ENCODE measurements at regions not wholly inside any gene's neighbourhood (a gene's known extent, or its start where the extent isn't known, plus 50 kb on each side); places are given as distances from the start of the nearest gene placed in this dataset.
"Not testable (repeated sequence)": the region's sequence is repeated elsewhere in the genome, so short reads cannot be mapped to it uniquely, and the experiment has no call there.

DNA sequence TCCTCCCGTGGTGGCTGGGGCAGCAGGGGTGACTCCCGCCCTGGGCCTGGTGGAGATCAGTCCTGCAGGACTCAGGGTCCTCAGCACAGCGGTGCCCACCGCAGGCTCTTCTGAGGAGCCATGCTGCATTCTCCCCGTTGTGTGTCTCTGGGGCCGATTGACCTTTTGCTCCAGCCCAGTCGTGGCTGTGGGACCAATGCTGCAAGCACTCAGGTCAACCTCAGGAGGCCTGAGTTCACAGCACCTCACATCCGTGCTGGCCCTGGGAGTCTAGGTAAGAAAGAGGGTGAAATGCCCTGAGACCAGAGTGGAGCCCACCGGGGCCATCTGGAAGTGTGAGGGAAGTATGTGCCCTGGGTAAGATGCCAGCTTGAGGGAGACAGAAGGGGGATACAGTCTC is 316.1 kb upstream of the B3GAT1 start:
- DNase-seq (ENCODE audit: low read depth in 2 of 2): no peak

- no peak for DNase-seq (ENCODE audit: low read depth in 2 of 2)
Observed at GRCh38 chr11:134727636-134728035, 315.6 kb upstream of the B3GAT1 start.

- DNase-seq (ENCODE audit: low read depth in 2 of 2): no peak
Observed at GRCh38 chr11:134727204-134727603, 315.2 kb upstream of the B3GAT1 start.

- DNase-seq (ENCODE audit: low read depth in 2 of 2): no peak
Observed at GRCh38 chr11:134725716-134726639, 313.9 kb upstream of the B3GAT1 start.

- no peak for DNase-seq (ENCODE audit: low read depth in 2 of 2)
Observed at GRCh38 chr11:134725211-134725610, 313.2 kb upstream of the B3GAT1 start.

- DNase-seq (ENCODE audit: low read depth in 2 of 2): no peak
Observed at GRCh38 chr11:134724779-134725140, 312.7 kb upstream of the B3GAT1 start.

- no peak for DNase-seq (ENCODE audit: low read depth in 2 of 2)
Observed at GRCh38 chr11:134724106-134724778, 312.2 kb upstream of the B3GAT1 start.

DNA sequence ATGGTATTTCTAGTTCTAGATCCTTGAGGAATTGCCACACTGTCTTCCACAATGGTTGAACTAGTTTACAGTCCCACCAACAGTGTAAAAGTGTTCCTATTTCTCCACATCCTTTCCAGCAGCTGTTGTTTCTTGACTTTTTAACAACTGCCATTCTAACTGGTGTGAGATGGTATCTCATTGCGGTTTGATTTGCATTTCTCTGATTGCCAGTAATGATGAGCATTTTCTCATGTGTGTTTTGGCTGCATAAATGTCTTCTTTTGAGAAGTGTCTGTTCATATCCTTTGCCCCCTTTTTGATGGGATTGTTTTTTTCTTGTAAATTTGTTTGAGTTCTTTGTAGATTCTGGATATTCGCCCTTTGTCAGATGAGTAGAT is 308.6 kb upstream of the B3GAT1 start:
- DNase-seq (ENCODE audit: low read depth in 2 of 2): not testable (repeated sequence)

DNA sequence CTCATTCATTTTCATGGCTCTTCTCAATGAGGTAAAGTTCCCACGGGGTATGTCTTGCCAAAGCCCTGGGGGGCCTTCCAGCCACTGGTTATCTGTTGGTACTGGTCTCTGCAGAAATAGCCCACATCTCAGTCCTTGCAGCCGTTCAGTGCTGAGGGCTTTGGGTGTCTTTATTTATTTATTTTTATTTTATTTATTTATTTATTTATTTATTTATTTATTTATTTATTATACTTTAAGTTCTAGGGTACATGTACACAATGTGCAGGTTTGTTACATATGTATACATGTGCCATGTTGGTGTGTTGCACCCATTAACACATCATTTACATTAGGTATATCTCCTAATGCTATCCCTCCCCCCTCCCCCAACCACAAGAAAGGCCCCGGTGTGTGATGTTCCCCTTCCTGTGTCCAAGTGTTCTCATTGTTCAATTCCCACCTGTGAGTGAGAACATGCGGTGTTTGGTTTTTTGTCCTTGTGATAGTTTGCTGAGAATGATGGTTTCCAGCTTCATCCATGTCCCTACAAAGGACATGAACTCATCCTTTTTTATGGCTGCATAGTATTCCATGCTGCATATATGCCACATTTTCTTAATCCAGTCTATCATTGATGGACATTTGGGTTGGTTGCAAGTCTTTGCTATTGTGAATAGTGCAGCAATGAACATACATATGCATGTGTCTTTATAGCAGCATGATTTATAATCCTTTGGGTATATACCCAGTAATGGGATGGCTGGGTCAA is 308.1 kb upstream of the B3GAT1 start:
- not testable (repeated sequence) for DNase-seq (ENCODE audit: low read depth in 2 of 2)

GRCh38 chr11:134719397-134719796 is 307.4 kb upstream of the B3GAT1 start:
- DNase-seq (ENCODE audit: low read depth in 2 of 2): no peak

GRCh38 chr11:134716582-134716981 is 304.5 kb upstream of the B3GAT1 start:
- DNase-seq (ENCODE audit: low read depth in 2 of 2): no peak

DNA sequence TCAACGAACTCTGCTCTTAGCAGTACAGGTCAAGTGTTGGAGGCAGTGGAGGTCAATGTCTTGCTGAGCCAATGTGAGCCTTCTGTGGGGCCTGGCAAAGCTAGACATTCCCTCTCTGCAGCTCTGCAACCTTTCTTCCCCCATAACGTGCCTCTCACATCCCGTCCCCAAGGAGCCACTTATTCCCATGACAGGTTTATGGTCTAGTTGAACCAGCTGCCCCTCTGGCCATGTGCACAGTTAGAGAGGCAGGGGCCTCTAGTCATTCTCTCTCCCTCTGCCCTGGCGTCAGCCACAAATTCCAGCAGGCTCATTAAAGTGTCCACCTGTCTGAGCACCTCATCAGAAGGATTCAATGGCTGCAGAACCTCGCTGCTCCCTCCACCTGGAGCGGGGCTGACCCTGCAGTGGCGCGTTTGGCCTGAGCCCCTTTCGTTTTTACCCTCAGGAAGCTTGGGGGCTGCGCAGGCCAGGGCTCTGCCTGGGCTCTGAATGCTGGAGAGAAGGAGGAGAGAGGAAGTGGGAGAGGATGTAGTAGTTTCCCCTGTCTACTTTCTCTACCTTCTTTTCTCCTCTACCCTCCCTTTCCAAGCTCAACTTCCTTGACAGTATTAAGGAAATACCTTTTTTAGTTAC is 302.1 kb upstream of the B3GAT1 start:
- no peak for DNase-seq (ENCODE audit: low read depth in 2 of 2)

DNA sequence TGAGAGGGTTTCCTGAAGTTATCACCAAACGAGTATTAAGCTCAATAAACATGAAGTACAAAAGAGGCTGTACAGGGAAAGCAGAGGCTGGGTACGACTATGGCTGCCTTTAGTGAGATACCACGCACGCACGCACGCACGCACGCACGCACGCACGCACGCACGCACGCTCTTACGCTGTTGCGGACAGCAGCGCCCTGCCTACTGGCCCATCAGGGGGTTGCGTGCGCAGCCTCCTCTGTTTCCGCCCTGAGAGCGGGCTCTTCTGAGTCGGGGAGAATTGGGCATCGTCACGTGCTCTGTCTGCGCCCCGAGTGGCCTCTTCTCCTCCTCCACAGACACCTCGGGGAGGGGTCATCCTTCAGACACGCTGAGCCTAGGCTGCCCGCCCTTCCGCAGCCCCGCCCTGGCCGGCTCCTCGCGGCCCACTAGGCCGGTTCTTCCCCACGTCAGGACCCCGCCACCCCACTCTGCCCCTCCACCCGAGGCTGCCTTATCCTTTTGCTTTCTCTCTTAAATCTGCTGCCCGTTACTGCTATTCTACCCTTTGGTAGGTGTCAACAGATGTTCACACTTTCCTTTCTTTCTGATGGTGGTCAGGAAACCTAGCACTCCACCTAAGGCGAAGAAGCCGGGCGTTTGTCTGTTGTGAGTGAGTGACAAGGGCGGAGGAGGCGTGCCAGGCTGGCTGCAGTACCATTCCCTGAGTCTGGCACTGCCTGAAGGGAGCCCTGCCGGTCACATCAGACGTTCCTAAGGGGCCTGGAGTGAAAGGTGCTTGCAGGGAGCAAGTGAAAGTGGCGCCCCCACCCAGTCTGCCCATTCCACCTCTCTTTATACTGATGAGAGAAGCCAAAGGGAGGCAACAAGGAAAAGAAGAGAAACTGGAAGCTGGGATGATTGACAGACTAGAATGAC is 300.4 kb upstream of the B3GAT1 start:
- no peak for DNase-seq (ENCODE audit: low read depth in 2 of 2)

GRCh38 chr11:134711588-134711987 is 299.5 kb upstream of the B3GAT1 start:
- no peak for DNase-seq (ENCODE audit: low read depth in 2 of 2)

DNA sequence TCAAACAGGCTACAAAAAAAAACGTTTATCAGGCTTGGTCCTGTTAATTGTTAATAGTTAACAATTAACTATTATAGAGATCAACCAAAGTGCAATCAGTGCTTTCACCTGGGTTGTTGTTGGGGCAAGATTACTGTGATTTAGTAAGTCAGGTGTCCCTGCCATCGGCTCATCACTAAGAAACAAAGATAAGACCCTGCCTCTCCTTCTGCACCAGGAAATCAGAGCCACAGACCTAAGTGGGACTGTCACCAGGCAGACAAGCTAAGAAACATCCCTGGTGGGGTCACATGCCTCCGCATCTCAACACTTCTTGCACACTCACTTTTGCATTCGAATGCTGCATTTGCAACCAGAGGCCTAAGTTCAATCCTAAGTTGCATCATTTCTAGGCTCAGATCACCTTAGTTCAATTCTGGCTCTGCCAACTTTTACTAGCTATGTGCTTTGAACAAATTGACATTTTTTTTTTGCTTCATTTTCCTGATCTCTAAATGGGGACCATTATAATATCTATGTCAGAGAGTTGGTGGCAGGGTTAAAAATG is 298.9 kb upstream of the B3GAT1 start:
- no peak for DNase-seq (ENCODE audit: low read depth in 2 of 2)

- DNase-seq (ENCODE audit: low read depth in 2 of 2): no peak
Observed at GRCh38 chr11:134705858-134706257, 293.8 kb upstream of the B3GAT1 start.

GRCh38 chr11:134702827-134703226 is 290.8 kb upstream of the B3GAT1 start:
- no peak for DNase-seq (ENCODE audit: low read depth in 2 of 2)

DNA sequence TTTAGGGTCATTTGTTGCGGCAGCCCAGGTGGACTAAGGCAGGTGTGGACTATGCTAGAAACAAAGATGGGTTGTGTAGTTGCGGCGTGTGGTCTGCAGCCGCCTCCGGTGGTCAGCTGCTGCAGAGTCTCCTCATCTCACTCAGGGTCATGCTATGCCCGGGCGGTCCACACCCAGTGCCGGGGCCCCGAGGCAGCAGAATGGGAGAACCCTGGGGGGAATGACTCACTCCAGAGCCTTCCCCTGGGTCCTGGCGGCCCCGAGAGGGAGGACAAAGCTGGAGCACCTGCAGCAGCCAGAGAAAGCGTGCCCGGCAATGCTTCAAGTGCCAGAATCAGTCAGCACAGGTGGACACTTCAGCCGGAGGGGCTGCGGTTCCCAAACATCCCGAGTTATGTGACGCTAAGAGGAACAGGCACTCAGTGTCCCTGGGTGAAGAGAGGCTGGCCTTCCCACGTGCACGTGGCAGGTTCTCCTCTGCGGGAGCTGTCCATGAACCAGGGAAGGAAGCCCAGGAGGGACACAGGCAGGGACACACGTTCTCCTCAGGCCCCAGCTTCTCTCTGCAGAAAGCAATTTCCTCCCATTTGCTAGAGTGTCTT is 289.6 kb upstream of the B3GAT1 start:
- DNase-seq (ENCODE audit: low read depth in 2 of 2): no peak

GRCh38 chr11:134700101-134700640 is 288.1 kb upstream of the B3GAT1 start:
- no peak for DNase-seq (ENCODE audit: low read depth in 2 of 2)

GRCh38 chr11:134696455-134696854 is 284.4 kb upstream of the B3GAT1 start:
- DNase-seq (ENCODE audit: low read depth in 2 of 2): no peak

Data from activated CD4-positive, alpha-beta T cell treated with anti-CD3 and anti-CD28 coated beads for 24 hours (primary cell).